GM19455 (cell line): ENCODE measurements at regions not wholly inside any gene's neighbourhood (a gene's known extent, or its start where the extent isn't known, plus 50 kb on each side); places are given as distances from the start of the nearest gene placed in this dataset.
"Not testable (repeated sequence)": the region's sequence is repeated elsewhere in the genome, so short reads cannot be mapped to it uniquely, and the experiment has no call there.

ENCODE experiments used
- ATAC-seq: cut with Tn5 transposase; IDR thresholded peaks from one replicate; pipeline ENCODE4 v1.9.1; 2021; ENCODE audit not compliant: unreplicated experiment

GRCh38 chr4:126856906-126857305 lies 775.9 kb upstream of the INTU start:
- no peak for ATAC-seq

GRCh38 chr4:126859314-126859713 lies 773.4 kb upstream of the INTU start:
- no peak for ATAC-seq

- ATAC-seq: no peak
These were observed 772.9 kb upstream of the INTU start for GRCh38 chr4:126859872-126860271.

- no peak for ATAC-seq
These were observed 772.4 kb upstream of the INTU start for GRCh38 chr4:126860308-126860707.

- ATAC-seq: no peak
These were observed 762.8 kb upstream of the INTU start for GRCh38 chr4:126869967-126870366.

GRCh38 chr4:126871810-126872209 lies 760.9 kb upstream of the INTU start:
- no peak for ATAC-seq

GRCh38 chr4:126874533-126874932 lies 758.2 kb upstream of the INTU start:
- no peak for ATAC-seq

GRCh38 chr4:126888968-126889367 lies 743.8 kb upstream of the INTU start:
- ATAC-seq: no peak

GRCh38 chr4:126890383-126890782 lies 742.4 kb upstream of the INTU start:
- ATAC-seq: no peak

GRCh38 chr4:126890994-126891393 lies 741.8 kb upstream of the INTU start:
- no peak for ATAC-seq

- no peak for ATAC-seq
These were observed 737.8 kb upstream of the INTU start for GRCh38 chr4:126894963-126895362.

GRCh38 chr4:126895988-126896570 lies 736.7 kb upstream of the INTU start:
- ATAC-seq: no peak

- ATAC-seq: no peak
These were observed 735.7 kb upstream of the INTU start for GRCh38 chr4:126897038-126897437.

- ATAC-seq: no peak
These were observed 733.9 kb upstream of the INTU start for GRCh38 chr4:126898815-126899214.

GRCh38 chr4:126899331-126899801 lies 733.4 kb upstream of the INTU start:
- ATAC-seq: no peak

- ATAC-seq: no peak
These were observed 726.3 kb upstream of the INTU start for GRCh38 chr4:126906466-126906865.

GRCh38 chr4:126907389-126907788 lies 725.4 kb upstream of the INTU start:
- no peak for ATAC-seq

- ATAC-seq: no peak
These were observed 716.6 kb upstream of the INTU start for GRCh38 chr4:126916049-126916625.

- no peak for ATAC-seq
These were observed 716.1 kb upstream of the INTU start for GRCh38 chr4:126916626-126917140.

GRCh38 chr4:126922328-126922938 lies 710.3 kb upstream of the INTU start:
- ATAC-seq: not testable (repeated sequence)

- no peak for ATAC-seq
These were observed 708.5 kb upstream of the INTU start for GRCh38 chr4:126924237-126924636.

- not testable (repeated sequence) for ATAC-seq
These were observed 702.7 kb upstream of the INTU start for GRCh38 chr4:126930059-126930458.
